Activated CD4-positive, alpha-beta T cell treated with anti-CD3 and anti-CD28 coated beads, Interleukin-2, amount 50 U/mL, for 1 hour (primary cell): ENCODE measurements at regions not wholly inside any gene's neighbourhood (a gene's known extent, or its start where the extent isn't known, plus 50 kb on each side); places are given as distances from the start of the nearest gene placed in this dataset.

Source experiments
- DNase-seq: peaks from one replicate; pipeline ENCODE4 v3.0.0-alpha.2; 2020

DNA sequence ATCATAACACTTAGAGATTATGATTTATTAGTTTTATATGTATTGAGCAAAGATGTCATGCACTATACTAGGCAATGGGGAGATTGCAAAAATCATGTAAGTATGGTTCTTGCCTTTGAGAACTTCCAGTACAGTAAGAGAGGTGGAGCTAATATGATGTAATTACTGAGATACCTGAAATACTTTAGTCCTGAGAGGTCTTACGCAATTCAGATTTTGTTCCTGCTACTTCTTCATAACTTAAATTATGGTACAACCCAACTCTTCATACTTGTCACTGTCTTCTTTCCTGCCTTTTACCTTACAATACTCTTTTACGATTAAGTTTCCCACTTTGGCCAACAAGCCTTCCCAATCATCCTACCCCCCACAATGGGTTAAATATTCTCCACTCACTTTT, 564.2 kb upstream of the PITX2 start:
- no peak for DNase-seq

DNA sequence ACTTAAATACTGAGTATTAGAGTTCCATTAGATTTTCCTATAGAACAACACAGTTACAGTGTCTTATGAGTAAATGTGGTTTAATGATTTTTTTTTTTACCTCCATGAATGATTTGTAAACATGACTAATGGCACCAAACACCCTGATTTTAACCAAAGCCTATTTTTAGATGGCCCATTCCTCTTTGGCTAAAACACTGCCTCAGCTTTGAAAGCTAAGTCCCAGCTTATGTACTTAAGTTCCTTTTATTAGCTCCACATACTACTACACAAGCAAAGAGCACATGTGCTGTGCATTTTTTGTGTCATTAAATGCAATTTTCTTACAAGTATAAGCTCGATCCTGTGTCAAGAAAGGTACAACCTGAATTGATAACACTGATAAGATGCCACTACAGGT, 575.6 kb upstream of the PITX2 start:
- DNase-seq: no peak

DNA sequence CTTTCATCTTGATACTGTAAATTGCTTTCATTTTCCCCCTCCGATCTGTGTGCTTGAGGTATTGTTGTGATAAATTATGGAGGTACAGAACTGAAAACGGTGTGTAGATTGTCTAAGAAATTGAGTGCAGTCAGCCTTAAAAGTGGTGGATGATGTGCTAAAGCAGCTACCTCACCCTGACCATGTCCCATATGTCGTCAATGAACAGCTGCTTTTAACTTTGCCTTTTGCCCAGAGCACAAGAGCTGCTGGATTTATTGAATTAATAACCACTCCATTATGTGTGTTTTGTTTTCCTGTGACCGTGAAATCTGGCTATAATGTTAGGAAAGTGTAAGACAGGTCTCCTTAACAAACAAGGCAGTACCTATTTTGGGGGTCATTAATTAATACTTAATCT, 581.9 kb upstream of the PITX2 start:
- DNase-seq: no peak

DNA sequence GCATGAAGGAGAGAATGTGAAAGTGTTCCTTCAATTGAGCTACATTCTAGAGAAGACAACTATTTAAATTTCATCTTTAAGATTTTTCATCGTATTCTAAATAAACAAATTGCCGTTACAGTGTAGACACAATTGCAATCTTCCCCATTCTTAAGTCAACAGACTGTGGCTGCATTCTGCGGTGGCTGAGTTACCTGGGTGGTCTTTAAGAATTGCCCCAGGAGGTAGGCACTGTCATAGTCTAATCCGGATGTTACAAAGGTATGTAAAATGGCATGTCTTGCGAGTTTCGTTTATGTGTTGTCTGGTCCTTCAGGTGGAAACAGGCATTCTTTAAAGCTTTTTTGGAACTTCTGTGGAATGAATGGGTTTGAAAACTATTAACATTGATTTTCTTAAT, 586.1 kb upstream of the PITX2 start:
- no peak for DNase-seq

GRCh38 chr4:111209706-111210105, 586.8 kb upstream of the PITX2 start:
- no peak for DNase-seq

GRCh38 chr4:111210595-111210994, 587.7 kb upstream of the PITX2 start:
- no peak for DNase-seq

- DNase-seq: no peak
These were observed 590.7 kb upstream of the PITX2 start for GRCh38 chr4:111213531-111213930.

DNA sequence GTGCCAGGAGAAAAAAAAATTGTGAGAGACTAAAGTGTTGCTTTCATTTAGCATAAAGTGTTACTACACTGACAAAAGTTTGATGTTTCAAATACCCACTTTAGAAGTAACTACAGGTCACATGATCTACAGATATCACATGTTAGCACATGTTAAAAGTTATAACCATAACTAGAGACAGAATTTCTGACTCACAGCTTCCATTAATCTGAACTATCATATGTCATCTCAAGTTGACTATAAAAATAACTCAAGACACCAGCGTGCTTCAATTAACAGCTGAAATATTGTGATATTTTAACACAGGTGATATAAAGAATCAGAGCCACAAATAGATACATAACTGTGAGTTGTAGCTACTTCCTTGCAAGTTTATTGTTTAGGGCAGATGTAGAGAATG, 591.5 kb upstream of the PITX2 start:
- no peak for DNase-seq

GRCh38 chr4:111215755-111216154, 592.9 kb upstream of the PITX2 start:
- no peak for DNase-seq

DNA sequence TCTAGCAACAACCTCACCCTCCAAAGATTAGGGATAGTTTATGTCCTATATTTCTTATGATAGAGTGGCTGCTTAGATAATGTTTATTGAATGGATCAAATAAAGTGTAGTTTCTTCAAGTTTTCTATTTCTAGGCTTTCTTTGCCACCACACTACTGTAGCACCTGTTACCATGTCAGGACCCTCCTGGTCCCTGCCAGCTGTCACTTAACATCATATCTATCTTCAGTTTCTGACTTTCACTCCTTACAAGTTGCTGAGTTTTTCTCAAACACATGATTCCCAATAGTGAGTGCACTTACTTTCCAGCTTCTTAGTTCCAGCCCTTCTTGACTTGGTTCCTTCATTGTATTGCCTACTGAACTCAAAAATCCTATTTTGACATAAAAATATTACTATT, 593.9 kb upstream of the PITX2 start:
- no peak for DNase-seq

DNA sequence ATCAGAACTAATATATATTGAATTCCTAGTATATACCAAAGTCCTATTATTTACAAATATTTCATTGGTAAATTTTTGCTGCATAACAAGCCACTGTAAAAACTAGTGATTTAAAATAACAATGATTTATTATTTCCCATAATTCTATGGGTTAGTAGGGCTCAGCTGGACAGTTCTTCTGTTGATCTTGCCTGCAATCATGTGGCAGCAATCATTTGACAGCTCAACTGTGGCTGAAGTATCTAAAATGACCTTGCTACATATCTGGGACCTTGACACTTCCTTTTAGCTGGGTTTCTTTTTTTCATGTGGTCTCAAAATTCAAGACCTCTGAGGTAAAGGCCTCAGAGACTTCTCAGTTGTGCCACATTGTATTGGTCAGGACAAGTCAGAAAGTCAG, 598.5 kb upstream of the PITX2 start:
- no peak for DNase-seq

DNA sequence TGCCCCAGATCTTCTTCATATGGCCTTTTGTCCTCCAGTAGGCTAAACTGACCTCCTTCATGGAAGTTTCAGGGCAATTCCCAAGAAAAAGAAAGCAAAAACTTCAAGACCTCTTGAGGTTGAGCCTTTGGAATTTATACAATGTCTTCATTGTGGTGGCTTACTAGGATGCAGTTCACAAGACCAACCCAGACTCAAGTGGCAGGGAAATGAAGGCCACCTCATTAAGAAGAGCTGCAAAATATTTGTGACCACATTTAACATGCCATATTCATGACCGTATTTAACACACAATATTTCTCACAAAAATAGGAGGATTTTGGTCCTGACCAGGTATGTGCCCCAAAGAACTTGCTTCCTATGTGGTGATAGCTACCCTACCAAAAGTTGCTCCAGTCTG, 605.5 kb upstream of the PITX2 start:
- DNase-seq: no peak

DNA sequence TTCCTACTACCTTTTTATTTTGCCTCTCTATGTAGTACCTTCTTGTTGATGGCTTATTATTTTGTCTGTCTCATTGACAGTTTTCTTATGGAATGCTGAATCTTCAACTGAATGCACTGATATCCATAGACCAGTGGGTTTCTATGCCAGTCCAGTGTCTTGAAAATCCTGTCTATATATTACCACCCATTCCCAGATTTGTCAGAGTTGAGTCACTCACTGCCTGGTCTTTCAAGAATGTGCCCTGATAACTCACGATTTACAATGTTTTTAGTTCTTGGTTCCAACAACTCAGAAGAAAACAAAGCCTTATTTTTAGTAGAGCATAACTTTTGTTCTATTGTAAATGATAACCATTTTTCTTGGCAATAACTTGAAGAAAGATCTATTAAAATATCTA, 606.0 kb upstream of the PITX2 start:
- no peak for DNase-seq

- no peak for DNase-seq
These were observed 607.4 kb upstream of the PITX2 start for GRCh38 chr4:111230265-111230664.

DNA sequence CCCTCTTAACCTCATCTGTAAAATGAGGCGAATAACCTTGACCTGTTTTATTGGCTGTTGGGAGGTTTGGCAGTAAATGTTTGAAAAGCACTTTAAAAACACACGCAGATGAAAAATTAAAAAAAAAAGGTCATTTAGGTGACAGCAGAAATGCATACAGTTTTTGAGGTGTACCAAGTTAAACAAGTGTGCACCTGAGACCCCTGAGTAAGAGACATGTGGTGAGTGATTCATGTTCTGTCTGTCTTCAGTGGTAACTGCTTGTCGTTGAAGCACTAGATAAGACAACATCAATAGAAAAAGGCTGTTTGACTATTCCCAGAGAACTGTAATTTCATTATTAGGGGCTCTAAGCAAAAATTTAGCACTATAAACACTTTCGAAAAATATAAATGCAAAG, 608.4 kb upstream of the PITX2 start:
- DNase-seq: no peak

DNA sequence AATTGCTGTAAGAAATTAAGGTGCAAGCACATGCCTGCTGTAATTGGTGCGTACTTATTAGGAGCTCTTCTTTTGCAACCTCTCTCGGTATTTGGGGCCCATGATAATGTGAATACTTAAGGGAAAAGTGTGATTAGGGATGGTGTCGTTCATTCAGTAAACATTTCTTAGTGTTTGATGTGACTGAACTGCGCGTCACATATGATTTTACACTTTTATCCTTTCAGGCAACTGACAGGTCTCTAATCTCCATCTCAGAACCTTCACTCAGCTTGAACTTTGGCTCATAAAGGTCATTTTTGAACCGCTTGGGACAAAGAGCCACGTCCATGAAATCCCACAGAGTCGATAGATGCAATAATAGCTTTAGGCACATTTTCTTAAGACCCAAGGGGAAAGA, 612.1 kb upstream of the PITX2 start:
- no peak for DNase-seq

DNA sequence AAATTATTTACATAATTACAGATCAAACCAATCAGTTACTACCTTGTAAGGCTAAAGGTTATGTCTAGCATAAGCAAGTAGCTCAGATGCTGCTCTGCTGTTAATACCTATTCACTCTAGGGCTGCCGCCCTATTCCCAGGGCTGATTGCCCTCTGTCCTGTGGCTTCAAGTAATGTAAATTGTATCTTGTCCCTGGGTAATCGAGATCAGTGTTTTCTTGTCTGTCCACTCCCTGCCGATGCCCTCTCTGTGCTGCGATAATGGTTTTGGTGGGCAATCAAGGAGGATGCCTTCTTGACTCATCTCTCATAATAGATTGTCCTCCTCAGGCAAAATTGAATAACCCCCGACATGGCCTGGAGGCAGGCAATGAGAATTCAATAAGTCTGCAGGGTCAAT, 641.0 kb upstream of the PITX2 start:
- no peak for DNase-seq

GRCh38 chr4:111266937-111267336, 644.1 kb upstream of the PITX2 start:
- DNase-seq: no peak

- DNase-seq: no peak
These were observed 644.9 kb upstream of the PITX2 start for GRCh38 chr4:111267786-111268185.

GRCh38 chr4:111268769-111269414, 646.0 kb upstream of the PITX2 start:
- no peak for DNase-seq

GRCh38 chr4:111269439-111269838, 646.6 kb upstream of the PITX2 start:
- DNase-seq: no peak

GRCh38 chr4:111274060-111274459, 651.2 kb upstream of the PITX2 start:
- no peak for DNase-seq

DNA sequence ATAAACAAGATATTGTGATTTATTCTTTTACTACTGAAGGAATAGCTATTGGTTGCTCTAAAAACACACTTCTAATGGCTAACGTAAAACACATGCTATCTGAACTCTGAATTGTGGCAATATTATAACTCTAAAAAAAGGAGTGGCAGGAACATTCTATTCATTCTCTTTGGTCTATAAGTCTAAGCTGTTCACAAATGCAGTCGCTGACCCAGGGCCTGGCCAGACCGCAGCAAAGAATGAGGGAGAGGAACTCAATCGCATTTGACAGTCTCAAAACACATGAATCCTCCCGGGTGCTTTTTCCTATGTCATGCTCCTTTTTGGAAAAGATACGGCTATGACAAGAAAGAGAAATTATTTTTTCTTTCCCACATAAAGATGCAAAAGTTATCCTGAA, 651.6 kb upstream of the PITX2 start:
- no peak for DNase-seq

DNA sequence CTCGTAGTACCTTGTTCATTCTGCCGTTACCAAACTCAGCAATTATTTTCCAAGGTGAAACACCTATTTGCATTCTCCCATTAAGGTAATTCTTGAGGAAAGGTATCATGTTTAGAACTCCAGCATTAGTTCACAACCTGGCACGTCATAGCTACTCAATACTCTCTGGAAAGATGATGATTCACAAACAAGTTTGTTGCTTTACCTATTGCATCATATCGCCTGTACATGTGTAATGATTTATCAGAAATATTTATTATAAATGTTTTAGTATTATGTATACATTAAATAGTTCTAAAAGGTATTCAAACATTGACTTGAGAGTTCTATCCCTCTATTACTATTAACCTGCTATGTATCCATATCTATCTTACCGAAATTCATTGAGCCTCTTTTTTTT, 658.3 kb upstream of the PITX2 start:
- DNase-seq: no peak

DNA sequence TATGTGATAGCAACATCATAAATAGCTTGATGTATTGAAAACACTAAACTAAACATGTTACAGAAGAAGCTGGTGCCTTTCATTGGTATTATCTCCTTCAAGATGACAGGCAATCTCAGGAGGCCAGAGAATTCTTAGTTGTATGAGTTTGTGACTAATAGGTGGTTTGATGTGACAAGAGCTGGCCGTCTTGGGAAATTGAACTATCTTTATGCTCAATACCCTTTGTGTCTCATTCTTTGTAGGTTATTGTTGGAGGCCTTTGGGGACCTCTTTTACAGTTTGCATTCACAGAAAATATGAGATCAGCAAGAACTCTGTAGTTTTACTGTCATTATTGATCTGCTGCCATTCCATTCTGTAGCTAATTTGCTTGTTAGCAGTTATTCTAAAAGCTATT, 659.2 kb upstream of the PITX2 start:
- DNase-seq: no peak
